HPDE6-E6E7 (cell line): ENCODE measurements at regions not wholly inside any gene's neighbourhood (a gene's known extent, or its start where the extent isn't known, plus 50 kb on each side); places are given as distances from the start of the nearest gene placed in this dataset.

Source experiments
- DNase-seq: peaks from one replicate; pipeline ENCODE4 v3.0.0; 2011; ENCODE audit warnings: missing footprints; ENCODE audit errors: extremely low spot score

- no peak for DNase-seq
Observed at GRCh38 chr3:127033171-127033570, 50.3 kb downstream of the PLXNA1 start.

- DNase-seq: no peak
Observed at GRCh38 chr3:127033786-127034185, 50.9 kb downstream of the PLXNA1 start.

DNA sequence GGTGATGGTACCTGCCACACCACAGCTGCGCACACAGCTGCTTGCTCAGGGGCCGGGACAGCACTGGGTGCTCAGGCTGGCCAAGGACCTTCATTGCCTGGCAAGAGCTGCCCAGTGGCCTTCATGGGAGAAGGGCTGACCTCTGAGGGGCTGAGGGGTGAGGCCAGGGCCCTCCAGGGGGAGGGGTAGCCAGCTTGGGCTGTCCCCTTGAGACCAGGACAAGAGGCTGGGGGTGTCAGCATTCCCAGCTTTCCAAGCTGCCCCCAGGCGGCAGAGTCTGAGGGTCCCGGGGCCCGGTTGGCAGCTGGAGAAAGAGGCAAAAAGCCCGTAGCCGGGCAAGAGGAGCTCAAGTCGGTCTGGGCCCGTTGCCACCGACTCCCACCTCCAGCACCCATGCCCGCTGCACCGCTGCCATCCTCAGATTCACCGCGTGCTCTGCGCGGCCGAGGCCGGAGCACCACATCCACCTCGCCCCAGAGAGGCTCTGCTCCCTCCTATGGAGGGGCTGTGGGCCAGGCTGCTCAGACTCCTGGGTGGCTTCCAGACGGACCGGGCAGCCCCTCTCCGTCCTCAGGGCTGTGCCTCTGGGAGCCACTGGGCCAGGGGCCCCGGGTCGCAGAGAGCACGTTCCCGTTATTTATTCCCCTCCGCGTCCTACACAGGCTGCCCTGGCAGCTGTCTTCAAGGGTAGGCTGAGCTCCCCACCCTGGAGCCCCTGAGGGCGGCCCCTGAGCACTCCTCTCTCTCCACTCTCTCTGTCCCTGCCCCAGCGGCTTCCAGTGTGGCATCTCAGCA is 51.5 kb downstream of the PLXNA1 start:
- no peak for DNase-seq

DNA sequence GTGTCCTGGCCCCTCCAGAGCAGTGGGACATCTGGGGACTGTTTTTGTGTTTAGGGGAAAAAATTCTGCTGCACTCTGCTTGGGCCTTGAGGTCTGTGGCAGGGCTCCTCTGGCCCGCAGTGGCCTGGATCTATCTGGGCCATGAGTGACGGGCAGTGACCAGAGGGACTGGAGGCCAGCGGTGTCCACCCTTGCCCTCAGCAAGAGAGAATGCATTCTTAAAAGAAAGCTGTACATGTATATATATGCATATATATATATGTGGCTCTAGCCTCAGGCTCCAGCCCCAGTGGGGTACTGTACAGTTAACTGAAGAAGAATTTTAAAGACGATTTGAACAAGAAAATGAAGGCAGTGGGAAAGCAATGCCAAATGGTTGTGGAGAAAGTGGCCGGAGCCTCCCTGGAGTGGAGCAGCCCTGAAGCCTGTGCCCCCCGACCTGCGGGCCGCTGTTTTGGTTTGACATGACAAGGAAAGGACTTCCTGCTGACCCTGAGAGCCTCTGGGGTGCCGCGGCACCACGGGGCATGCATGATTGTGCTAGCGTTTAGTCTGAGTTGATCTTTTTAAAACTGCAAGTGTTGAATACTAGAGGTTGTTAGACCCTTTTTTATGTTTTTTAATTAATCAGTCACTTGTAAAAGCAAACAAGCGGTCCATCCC is 52.2 kb downstream of the PLXNA1 start:
- no peak for DNase-seq

DNA sequence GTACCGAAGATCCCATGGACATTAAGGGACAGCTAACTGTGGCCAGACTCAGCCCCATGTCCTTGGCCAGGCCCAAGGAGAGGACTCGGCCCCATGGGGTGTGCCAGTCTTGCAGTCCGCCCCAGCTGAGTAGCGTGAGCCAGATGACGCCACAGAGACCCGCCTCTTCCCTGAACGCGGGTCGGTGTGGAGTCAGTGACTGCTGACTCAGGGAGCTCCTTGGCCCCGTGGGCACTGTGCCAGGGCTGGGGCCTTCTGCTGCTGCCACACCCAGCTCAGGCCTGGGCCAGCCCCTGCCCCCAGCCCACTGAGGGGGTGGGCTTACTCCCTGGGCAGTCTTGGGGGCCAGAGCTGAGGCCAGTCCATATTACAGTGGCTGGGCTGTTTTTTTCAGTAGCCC is 52.8 kb downstream of the PLXNA1 start:
- DNase-seq: peak; percentile 99

- DNase-seq: no peak
Observed at GRCh38 chr3:127036209-127037020, 53.5 kb downstream of the PLXNA1 start.

DNA sequence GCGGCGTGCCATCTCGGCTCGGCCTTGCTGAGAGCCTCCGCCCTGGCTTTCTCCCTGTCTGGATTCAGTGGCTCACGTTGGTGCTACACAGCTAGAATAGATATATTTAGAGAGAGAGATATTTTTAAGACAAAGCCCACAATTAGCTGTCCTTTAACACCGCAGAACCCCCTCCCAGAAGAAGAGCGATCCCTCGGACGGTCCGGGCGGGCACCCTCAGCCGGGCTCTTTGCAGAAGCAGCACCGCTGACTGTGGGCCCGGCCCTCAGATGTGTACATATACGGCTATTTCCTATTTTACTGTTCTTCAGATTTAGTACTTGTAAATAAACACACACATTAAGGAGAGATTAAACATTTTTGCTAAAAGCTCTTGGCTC is 54.1 kb downstream of the PLXNA1 start:
- DNase-seq: no peak

- no peak for DNase-seq
Observed at GRCh38 chr3:127037418-127037841, 54.5 kb downstream of the PLXNA1 start.

DNA sequence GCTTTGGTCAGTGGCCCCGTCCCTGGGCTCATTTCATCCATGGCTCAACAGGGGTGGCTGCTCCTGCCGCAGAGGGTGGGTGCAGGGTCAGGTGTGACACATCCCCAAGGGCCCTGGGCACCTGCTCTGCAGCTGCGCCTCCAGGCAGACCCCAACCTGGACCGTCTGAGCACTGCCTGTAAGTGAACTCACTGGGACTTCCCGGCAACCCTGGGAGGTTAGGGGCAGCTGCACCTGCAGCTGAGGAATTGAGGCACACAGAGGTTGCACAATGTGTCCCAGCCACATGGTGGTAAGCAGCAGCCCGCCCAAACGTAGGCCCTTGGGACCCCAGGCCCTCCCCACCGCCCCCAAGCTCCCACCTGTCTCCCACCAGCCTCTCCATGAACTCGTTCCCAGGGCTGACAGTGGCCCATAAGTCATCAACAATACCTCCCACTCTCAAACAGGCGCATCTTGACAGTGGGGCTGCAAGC is 55.1 kb downstream of the PLXNA1 start:
- no peak for DNase-seq

- no peak for DNase-seq
Observed at GRCh38 chr3:127038466-127038865, 55.6 kb downstream of the PLXNA1 start.

DNA sequence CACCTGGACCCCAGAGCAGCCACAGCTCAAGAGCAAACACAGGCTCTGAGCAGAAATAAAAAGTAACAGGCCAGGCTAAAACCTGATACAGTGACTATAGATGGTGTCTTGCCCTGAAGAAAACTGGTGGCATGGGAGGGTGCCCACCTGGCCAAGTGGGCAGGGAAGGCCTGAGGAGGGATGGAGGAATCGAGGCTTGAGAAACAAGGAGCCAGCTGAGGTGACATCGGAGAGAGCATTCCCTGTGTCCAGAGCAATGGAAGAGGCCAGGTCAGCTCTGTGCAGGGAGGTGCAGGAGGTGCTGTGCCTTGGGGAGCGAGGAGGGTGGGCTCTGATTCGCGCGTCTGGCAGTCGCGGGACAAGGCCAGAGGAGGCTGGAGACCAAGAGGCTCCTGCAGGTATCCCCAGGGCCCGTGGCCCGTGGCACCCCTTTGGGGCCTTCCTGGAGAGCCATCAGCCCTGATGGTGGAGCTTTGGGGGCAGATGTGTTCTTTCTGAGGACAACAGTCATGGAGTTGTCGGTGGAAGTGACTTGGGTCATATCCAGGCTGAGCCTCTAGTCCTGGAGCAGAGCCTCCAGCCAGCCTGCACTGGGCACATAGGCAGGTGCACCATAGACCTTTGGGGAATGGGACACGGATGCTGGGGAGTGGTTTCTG is 56.1 kb downstream of the PLXNA1 start:
- no peak for DNase-seq

DNA sequence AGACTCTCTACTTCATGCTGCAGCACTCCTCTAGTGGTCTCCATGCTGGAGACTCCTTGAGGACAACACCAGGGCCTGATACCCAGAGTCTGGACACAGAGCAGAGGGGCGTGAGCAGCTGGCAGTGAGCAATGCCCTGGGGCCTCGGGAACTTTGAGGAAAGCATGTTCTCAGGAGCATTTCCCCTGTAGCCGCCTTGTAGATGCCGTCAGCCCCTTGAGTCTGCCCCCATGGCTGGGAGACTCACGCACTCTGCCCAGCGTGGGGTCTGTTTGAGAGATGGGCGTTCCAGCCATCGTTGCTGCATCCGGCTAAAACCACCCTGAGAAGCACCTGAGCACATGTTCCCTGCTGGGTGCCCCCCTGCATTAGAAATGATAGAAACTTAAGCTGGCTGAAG is 56.8 kb downstream of the PLXNA1 start:
- no peak for DNase-seq

DNA sequence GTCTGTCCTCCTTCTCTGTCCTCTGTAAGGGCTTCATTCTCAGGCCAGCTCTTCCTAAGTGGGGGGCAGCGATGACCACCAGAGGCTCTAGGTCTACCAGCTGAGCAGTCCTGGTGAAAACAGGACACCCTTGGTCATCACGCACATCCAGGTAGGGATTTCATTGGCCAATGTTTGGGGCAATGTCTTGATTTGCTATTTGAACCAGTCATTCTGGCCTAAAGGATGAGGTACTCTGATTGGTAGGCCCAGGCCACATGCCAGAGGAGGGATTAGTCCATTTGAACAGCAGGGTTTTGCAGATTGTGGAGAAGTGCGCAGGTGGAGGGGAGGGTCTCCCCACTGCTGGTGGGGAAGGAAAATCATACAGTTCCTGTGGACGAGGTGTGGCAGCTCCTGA is 57.3 kb downstream of the PLXNA1 start:
- no peak for DNase-seq

- no peak for DNase-seq
Observed at GRCh38 chr3:127041264-127041820, 58.4 kb downstream of the PLXNA1 start.

GRCh38 chr3:127041933-127042332 is 59.0 kb downstream of the PLXNA1 start:
- no peak for DNase-seq

- no peak for DNase-seq
Observed at GRCh38 chr3:127042634-127043033, 59.7 kb downstream of the PLXNA1 start.

- DNase-seq: no peak
Observed at GRCh38 chr3:127043041-127043641, 60.2 kb downstream of the PLXNA1 start.

DNA sequence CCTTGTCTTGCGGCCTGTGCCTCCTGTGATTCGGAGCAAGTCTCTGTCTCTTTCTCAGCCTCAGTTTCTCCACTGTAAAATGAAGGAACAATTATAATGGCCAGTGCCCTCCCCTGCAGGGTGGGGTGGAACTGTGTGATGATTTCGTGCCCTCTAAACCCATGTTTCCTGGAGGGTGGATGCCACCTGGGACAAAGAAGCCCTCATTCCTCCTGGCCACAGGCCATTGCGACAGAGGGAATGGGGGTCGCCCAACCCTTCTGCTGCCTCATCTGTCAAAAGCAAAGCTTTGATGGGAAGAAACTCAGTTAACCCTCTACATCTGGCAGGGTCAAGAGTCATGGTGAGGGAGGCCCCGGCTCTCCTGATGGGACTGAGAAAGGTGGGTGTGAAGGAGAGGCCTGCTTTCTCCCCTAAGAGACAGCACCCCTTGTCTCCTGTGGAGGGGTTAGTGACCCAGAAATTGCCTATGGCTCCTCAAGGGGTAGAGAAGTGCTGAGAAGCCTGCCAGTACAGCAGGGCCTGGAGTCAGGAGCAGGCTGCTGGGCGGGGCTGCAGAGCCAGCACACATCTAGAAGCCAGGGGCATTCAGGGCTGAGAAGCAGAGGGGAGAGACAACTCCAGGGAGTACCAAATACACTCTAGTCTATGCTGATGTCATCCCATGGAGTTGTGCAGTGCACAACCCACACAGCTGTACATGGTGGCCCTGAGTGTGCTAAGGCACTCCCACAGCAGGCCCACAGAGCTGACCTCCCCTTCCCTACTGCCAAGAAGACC is 61.0 kb downstream of the PLXNA1 start:
- no peak for DNase-seq

- no peak for DNase-seq
Observed at GRCh38 chr3:127044996-127045395, 62.1 kb downstream of the PLXNA1 start.

GRCh38 chr3:127045435-127046045 is 62.6 kb downstream of the PLXNA1 start:
- no peak for DNase-seq
